Colonic mucosa (tissue), 4 donors: ENCODE measurements at regions not wholly inside any gene's neighbourhood (a gene's known extent, or its start where the extent isn't known, plus 50 kb on each side); places are given as distances from the start of the nearest gene placed in this dataset.

Experiments
- DNase-seq: peaks from one replicate; pipeline ENCODE4 v3.0.0-alpha.2; 2020
- H3K27ac ChIP-seq: fragments of 200-600 bp; one replicate; pipeline ENCODE4 v1.8.0; 2021
- H3K27me3 ChIP-seq: fragments of 200-600 bp; one replicate; pipeline ENCODE4 v1.8.0; 2021
- H3K36me3 ChIP-seq: fragments of 200-600 bp; one replicate; pipeline ENCODE4 v1.8.0; 2021
- H3K4me1 ChIP-seq: fragments of 200-600 bp; one replicate; pipeline ENCODE4 v1.8.0; 2021; ENCODE audit warnings: mild to moderate bottlenecking
- H3K4me3 ChIP-seq: fragments of 200-600 bp; one replicate; pipeline ENCODE4 v1.8.0; 2021
- H3K9ac ChIP-seq, 2 donors: one replicate each; pipeline ENCODE4 v1.7.0; 2013; ENCODE audit warnings: control low read depth in 2 of 2, low read depth in 2 of 2, low read length in 2 of 2
- H3K9me3 ChIP-seq: fragments of 200-600 bp; one replicate; pipeline ENCODE4 v1.8.0; 2021
- CTCF ChIP-seq: fragments of 200-600 bp; IDR thresholded peaks from one replicate; pipeline ENCODE4 v1.8.0; 2022; ENCODE audit warnings: antibody characterized with exemption, mild to moderate bottlenecking
- intact Hi-C: fragments of 100-400 bp; cut with DNase I; formaldehyde crosslinking; loops from one replicate; pipeline ENCODE4 v1.14.1; 2022
- donor health status: healthy.
- donor health status: DM: no; HTN: no; CAD: no.
- donor health status: DM: no; HTN: no; CAD: no.

- no peak for TF ChIP-seq CTCF
- no peak for DNase-seq
- intact Hi-C loops, result no loop called here
- Histone ChIP-seq H3K27me3 (no peaks in the 10 kb centered on the region), H3K4me1 (no peaks in the 10 kb centered on the region), H3K27ac (no peak overlapping the region), H3K36me3 (no peaks in the 10 kb centered on the region), H3K9ac (no peak overlapping the region), H3K4me3 (no peak overlapping the region), H3K9me3 (no peaks in the 10 kb centered on the region)
These were observed 67.8 kb upstream of the AKR1E2 start for GRCh38 chr10:4758256-4758655.

- no peak for TF ChIP-seq CTCF
- intact Hi-C loops, result no loop called here
These were observed 70.6 kb upstream of the AKR1E2 start for GRCh38 chr10:4755286-4755989.

GRCh38 chr10:4754143-4754542, 71.9 kb upstream of the AKR1E2 start:
- TF ChIP-seq CTCF, result no peak
- Histone ChIP-seq H3K36me3 (no peaks in the 10 kb centered on the region), H3K4me1 (no peaks in the 10 kb centered on the region), H3K27ac (no peak overlapping the region), H3K9ac (no peak overlapping the region), H3K9me3 (no peaks in the 10 kb centered on the region), H3K27me3 (no peaks in the 10 kb centered on the region), H3K4me3 (no peak overlapping the region)
- no peak for DNase-seq
- intact Hi-C loops, result no loop called here

More at GRCh38 chr10:4755286-4755989, 70.6 kb upstream of the AKR1E2 start:
- no peak overlapping the region for H3K9ac ChIP-seq
- H3K36me3 ChIP-seq, result no peaks in the 10 kb centered on the region
- H3K9me3 ChIP-seq, result no peaks in the 10 kb centered on the region
- H3K4me3 ChIP-seq, result no peak overlapping the region
- H3K27ac ChIP-seq, result no peak overlapping the region
- no peaks in the 10 kb centered on the region for H3K27me3 ChIP-seq
- no peaks in the 10 kb centered on the region for H3K4me1 ChIP-seq
- DNase-seq, result no peak

- no peak overlapping the region for H3K27ac ChIP-seq
- H3K9me3 ChIP-seq, result no peaks in the 10 kb centered on the region
- no peak for TF ChIP-seq CTCF
- no peaks in the 10 kb centered on the region for H3K27me3 ChIP-seq
- no peak for DNase-seq
- no peaks in the 10 kb centered on the region for H3K4me1 ChIP-seq
- H3K36me3 ChIP-seq, result no peaks in the 10 kb centered on the region
- H3K9ac ChIP-seq, result no peak overlapping the region
- intact Hi-C loops, result no loop called here
- H3K4me3 ChIP-seq, result no peak overlapping the region
These were observed 74.8 kb upstream of the AKR1E2 start for GRCh38 chr10:4751211-4751610.

GRCh38 chr10:4749271-4749574, 76.8 kb upstream of the AKR1E2 start:
- intact Hi-C loops, result no loop called here
- DNase-seq, result no peak
- H3K4me1 ChIP-seq, result no peaks in the 10 kb centered on the region
- no peak overlapping the region for H3K9ac ChIP-seq
- H3K9me3 ChIP-seq, result no peaks in the 10 kb centered on the region
- no peak overlapping the region for H3K27ac ChIP-seq
- no peaks in the 10 kb centered on the region for H3K27me3 ChIP-seq
- no peak overlapping the region for H3K4me3 ChIP-seq
- TF ChIP-seq CTCF, result no peak
- H3K36me3 ChIP-seq, result no peaks in the 10 kb centered on the region
